Heart left ventricle (tissue), 13 donors: ENCODE measurements at regions not wholly inside any gene's neighbourhood (a gene's known extent, or its start where the extent isn't known, plus 50 kb on each side); places are given as distances from the start of the nearest gene placed in this dataset.

Experiments
- CTCF ChIP-seq, 12 donors: fragments of 200-600 bp; sonication (generic) in 4 of 12; IDR thresholded peaks; one replicate each; pipeline versions ENCODE4 v1.5.0 to v1.8.0; 2018 to 2022; ENCODE audit warnings: antibody characterized with exemption in 12 of 12, mild to moderate bottlenecking in 5 of 12
- POLR2A ChIP-seq, 2 donors: fragments of 450-650 bp; IDR thresholded peaks; one replicate each; pipeline ENCODE4 v1.6.1; 2017; ENCODE audit warnings: antibody characterized with exemption in 2 of 2, mild to moderate bottlenecking in 2 of 2, moderate library complexity in 2 of 2
- donor health status: ischemic (EF 13 %, LVEDD 7.1; RV severe dilation, severe dysfunction).
- donor health status: DM: no; HTN: yes; CAD: no.
- donor health status: DM: no; HTN: no; CAD: no.
- donor health status: ischemic (EF 25% LVEDD 6.9; RV normal size, moderate dysfunction).
- donor health status: ischemic (EF 25% LVEDD 5.7; RV mildly dilated, moderate dysfunction).
- donor health status: ischemic (EF 35%, LVEDD 5.7; RV mildly dilated, moderate dysfunction).
- donor health status: nonischemic (EF 11% LVEDD 7.7; RV severe dilation, severe dysfunction).
- donor health status: DM: yes; HTN: yes; CAD: no.
- donor health status: PGD.
- donor health status: ischemic (EF 29% LVEDD 5.4; RV normal size, mild dysfunction).
- donor health status: nonischemic (EF 23%, LVEDD 6.1; RV moderate dilation, normal function).

DNA sequence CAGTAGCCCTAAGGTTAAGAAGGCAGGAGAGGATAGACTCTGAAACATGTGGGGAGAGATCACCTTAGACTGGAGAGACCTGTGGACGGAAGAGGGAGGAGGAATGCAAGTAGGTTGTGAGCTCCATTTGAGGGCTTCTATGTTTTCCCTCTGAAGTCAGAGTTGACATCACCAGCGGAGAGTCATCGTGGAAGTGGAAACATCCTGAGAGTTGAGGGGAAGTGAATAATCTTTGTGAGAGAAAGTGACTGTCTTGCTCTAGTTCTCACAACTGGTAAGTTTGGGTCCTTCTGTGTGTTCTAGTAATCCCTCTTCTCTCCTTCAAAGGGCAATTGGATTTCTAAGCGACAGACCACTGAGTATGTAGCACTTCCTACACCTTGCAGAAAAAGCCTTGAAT is 103.6 kb upstream of the CCND2 start:
- TF ChIP-seq CTCF (IDR thresholded peaks at IDR 0.05) (no peak), POLR2A (IDR thresholded peaks at IDR 0.05) (no peak)
